ENCODE measurements at regions not wholly inside any gene's neighbourhood (a gene's known extent, or its start where the extent isn't known, plus 50 kb on each side); places are given as distances from the start of the nearest gene placed in this dataset.

GRCh38 chr1:87178441-87178840, 150.2 kb upstream of the LMO4 start:
- no peak overlapping the region for H3K27ac ChIP-seq (ENCODE audit: low read length)
- no peak for DNase-seq
- H3K9me3 ChIP-seq (ENCODE audit: control insufficient read depth, low read depth, low read length), result no peaks in the 10 kb centered on the region
- no peaks in the 10 kb centered on the region for H3K36me3 ChIP-seq (ENCODE audit: control insufficient read depth, insufficient read depth, low read length)
- H3K27me3 ChIP-seq (ENCODE audit: control insufficient read depth, insufficient read depth, low read length), result peaks cover 2% of the 10 kb centered on the region
- WGBS (ENCODE audit: insufficient coverage, low lambda C conversion rate), result 100% methylated on average over 1 of the region's 4 CpGs
- H3K4me1 ChIP-seq (ENCODE audit: control insufficient read depth, insufficient read depth, low read length), result no peaks in the 10 kb centered on the region
- H3K4me3 ChIP-seq (ENCODE audit: low read length), result no peak overlapping the region

GRCh38 chr1:87179076-87179810, 149.4 kb upstream of the LMO4 start:
- DNase-seq, result no peak
- peaks cover 2% of the 10 kb centered on the region for H3K27me3 ChIP-seq (ENCODE audit: control insufficient read depth, insufficient read depth, low read length)
- no peaks in the 10 kb centered on the region for H3K9me3 ChIP-seq (ENCODE audit: control insufficient read depth, low read depth, low read length)
- no peaks in the 10 kb centered on the region for H3K36me3 ChIP-seq (ENCODE audit: control insufficient read depth, insufficient read depth, low read length)
- WGBS (ENCODE audit: insufficient coverage, low lambda C conversion rate), result no CpG with 5 or more reads among the region's 15 CpGs
- H3K27ac ChIP-seq (ENCODE audit: low read length), result no peak overlapping the region
- no peak overlapping the region for H3K4me3 ChIP-seq (ENCODE audit: low read length)
- no peaks in the 10 kb centered on the region for H3K4me1 ChIP-seq (ENCODE audit: control insufficient read depth, insufficient read depth, low read length)

- WGBS (ENCODE audit: insufficient coverage, low lambda C conversion rate), result no CpG with 5 or more reads among the region's 8 CpGs
- H3K4me3 ChIP-seq (ENCODE audit: low read length), result no peak overlapping the region
- no peak overlapping the region for H3K27ac ChIP-seq (ENCODE audit: low read length)
- DNase-seq, result no peak
- no peaks in the 10 kb centered on the region for H3K36me3 ChIP-seq (ENCODE audit: control insufficient read depth, insufficient read depth, low read length)
- no peaks in the 10 kb centered on the region for H3K4me1 ChIP-seq (ENCODE audit: control insufficient read depth, insufficient read depth, low read length)
- H3K9me3 ChIP-seq (ENCODE audit: control insufficient read depth, low read depth, low read length), result no peaks in the 10 kb centered on the region
- H3K27me3 ChIP-seq (ENCODE audit: control insufficient read depth, insufficient read depth, low read length), result peaks cover 2% of the 10 kb centered on the region
Observed at GRCh38 chr1:87179851-87180519, 148.7 kb upstream of the LMO4 start.

- H3K4me3 ChIP-seq (ENCODE audit: low read length), result no peak overlapping the region
- peaks cover 2% of the 10 kb centered on the region for H3K27me3 ChIP-seq (ENCODE audit: control insufficient read depth, insufficient read depth, low read length)
- no peaks in the 10 kb centered on the region for H3K9me3 ChIP-seq (ENCODE audit: control insufficient read depth, low read depth, low read length)
- no peak for DNase-seq
- WGBS (ENCODE audit: insufficient coverage, low lambda C conversion rate), result no CpG with 5 or more reads among the region's 3 CpGs
- H3K27ac ChIP-seq (ENCODE audit: low read length), result no peak overlapping the region
- H3K4me1 ChIP-seq (ENCODE audit: control insufficient read depth, insufficient read depth, low read length), result no peaks in the 10 kb centered on the region
- H3K36me3 ChIP-seq (ENCODE audit: control insufficient read depth, insufficient read depth, low read length), result no peaks in the 10 kb centered on the region
Observed at GRCh38 chr1:87180682-87181081, 148.0 kb upstream of the LMO4 start.

GRCh38 chr1:87182611-87183010, 146.1 kb upstream of the LMO4 start:
- Histone ChIP-seq H3K27me3 (ENCODE audit: control insufficient read depth, insufficient read depth, low read length) (no peaks in the 10 kb centered on the region), H3K4me3 (ENCODE audit: low read length) (no peak overlapping the region), H3K27ac (ENCODE audit: low read length) (no peak overlapping the region), H3K9me3 (ENCODE audit: control insufficient read depth, low read depth, low read length) (no peaks in the 10 kb centered on the region), H3K4me1 (ENCODE audit: control insufficient read depth, insufficient read depth, low read length) (no peaks in the 10 kb centered on the region), H3K36me3 (ENCODE audit: control insufficient read depth, insufficient read depth, low read length) (no peaks in the 10 kb centered on the region)
- no peak for DNase-seq

GRCh38 chr1:87185077-87185476, 143.6 kb upstream of the LMO4 start:
- DNase-seq, result no peak
- 100% methylated on average over 1 of the region's 4 CpGs for WGBS (ENCODE audit: insufficient coverage, low lambda C conversion rate)
- no peak overlapping the region for H3K4me3 ChIP-seq (ENCODE audit: low read length)
- no peaks in the 10 kb centered on the region for H3K9me3 ChIP-seq (ENCODE audit: control insufficient read depth, low read depth, low read length)
- no peaks in the 10 kb centered on the region for H3K27me3 ChIP-seq (ENCODE audit: control insufficient read depth, insufficient read depth, low read length)
- no peaks in the 10 kb centered on the region for H3K36me3 ChIP-seq (ENCODE audit: control insufficient read depth, insufficient read depth, low read length)
- no peak overlapping the region for H3K27ac ChIP-seq (ENCODE audit: low read length)
- H3K4me1 ChIP-seq (ENCODE audit: control insufficient read depth, insufficient read depth, low read length), result no peaks in the 10 kb centered on the region

- WGBS (ENCODE audit: insufficient coverage, low lambda C conversion rate), result no CpG with 5 or more reads among the region's 3 CpGs
- no peak for DNase-seq
- H3K9me3 ChIP-seq (ENCODE audit: control insufficient read depth, low read depth, low read length), result no peaks in the 10 kb centered on the region
- no peaks in the 10 kb centered on the region for H3K4me1 ChIP-seq (ENCODE audit: control insufficient read depth, insufficient read depth, low read length)
- peaks cover 4% of the 10 kb centered on the region for H3K27me3 ChIP-seq (ENCODE audit: control insufficient read depth, insufficient read depth, low read length)
- H3K4me3 ChIP-seq (ENCODE audit: low read length), result no peak overlapping the region
- H3K27ac ChIP-seq (ENCODE audit: low read length), result no peak overlapping the region
- no peaks in the 10 kb centered on the region for H3K36me3 ChIP-seq (ENCODE audit: control insufficient read depth, insufficient read depth, low read length)
Observed at GRCh38 chr1:87186346-87186745, 142.3 kb upstream of the LMO4 start.

- Histone ChIP-seq H3K36me3 (ENCODE audit: control insufficient read depth, insufficient read depth, low read length) (no peaks in the 10 kb centered on the region), H3K4me1 (ENCODE audit: control insufficient read depth, insufficient read depth, low read length) (no peaks in the 10 kb centered on the region), H3K9me3 (ENCODE audit: control insufficient read depth, low read depth, low read length) (no peaks in the 10 kb centered on the region), H3K27ac (ENCODE audit: low read length) (no peak overlapping the region), H3K4me3 (ENCODE audit: low read length) (no peak overlapping the region), H3K27me3 (ENCODE audit: control insufficient read depth, insufficient read depth, low read length) (peaks cover 4% of the 10 kb centered on the region)
- no CpG with 5 or more reads among the region's 3 CpGs for WGBS (ENCODE audit: insufficient coverage, low lambda C conversion rate)
- no peak for DNase-seq
Observed at GRCh38 chr1:87188640-87189039, 140.0 kb upstream of the LMO4 start.

- Histone ChIP-seq H3K9me3 (ENCODE audit: control insufficient read depth, low read depth, low read length) (peaks cover 5% of the 10 kb centered on the region), H3K4me1 (ENCODE audit: control insufficient read depth, insufficient read depth, low read length) (no peaks in the 10 kb centered on the region), H3K27me3 (ENCODE audit: control insufficient read depth, insufficient read depth, low read length) (peaks cover 4% of the 10 kb centered on the region), H3K36me3 (ENCODE audit: control insufficient read depth, insufficient read depth, low read length) (no peaks in the 10 kb centered on the region), H3K27ac (ENCODE audit: low read length) (no peak overlapping the region), H3K4me3 (ENCODE audit: low read length) (no peak overlapping the region)
- no CpG with 5 or more reads among the region's 2 CpGs for WGBS (ENCODE audit: insufficient coverage, low lambda C conversion rate)
- DNase-seq, result no peak
Observed at GRCh38 chr1:87190402-87190801, 138.3 kb upstream of the LMO4 start.

GRCh38 chr1:87191646-87192045, 137.0 kb upstream of the LMO4 start:
- Histone ChIP-seq H3K4me1 (ENCODE audit: control insufficient read depth, insufficient read depth, low read length) (no peaks in the 10 kb centered on the region), H3K27me3 (ENCODE audit: control insufficient read depth, insufficient read depth, low read length) (peaks cover 4% of the 10 kb centered on the region), H3K36me3 (ENCODE audit: control insufficient read depth, insufficient read depth, low read length) (no peaks in the 10 kb centered on the region), H3K4me3 (ENCODE audit: low read length) (no peak overlapping the region), H3K9me3 (ENCODE audit: control insufficient read depth, low read depth, low read length) (peaks cover 5% of the 10 kb centered on the region), H3K27ac (ENCODE audit: low read length) (no peak overlapping the region)
- WGBS (ENCODE audit: insufficient coverage, low lambda C conversion rate), result no CpG with 5 or more reads among the region's 2 CpGs
- no peak for DNase-seq

GRCh38 chr1:87194271-87194774, 134.4 kb upstream of the LMO4 start:
- WGBS (ENCODE audit: insufficient coverage, low lambda C conversion rate), result no CpG with 5 or more reads among the region's 1 CpG
- H3K27me3 ChIP-seq (ENCODE audit: control insufficient read depth, insufficient read depth, low read length), result peaks cover 4% of the 10 kb centered on the region
- H3K9me3 ChIP-seq (ENCODE audit: control insufficient read depth, low read depth, low read length), result peaks cover 5% of the 10 kb centered on the region
- no peak overlapping the region for H3K4me3 ChIP-seq (ENCODE audit: low read length)
- no peaks in the 10 kb centered on the region for H3K4me1 ChIP-seq (ENCODE audit: control insufficient read depth, insufficient read depth, low read length)
- no peak for DNase-seq
- no peaks in the 10 kb centered on the region for H3K36me3 ChIP-seq (ENCODE audit: control insufficient read depth, insufficient read depth, low read length)
- no peak overlapping the region for H3K27ac ChIP-seq (ENCODE audit: low read length)

Data from large intestine (tissue), 3 donors.